OCI-LY1 (cell line): ENCODE measurements at regions not wholly inside any gene's neighbourhood (a gene's known extent, or its start where the extent isn't known, plus 50 kb on each side); places are given as distances from the start of the nearest gene placed in this dataset.

Experiments used
- EZH2 ChIP-seq: fragments of 200-600 bp; sonication (generic), shearing (Covaris generic); IDR thresholded peaks from 2 replicates; pipeline ENCODE4 v1.8.0; 2017; ENCODE audit warnings: borderline replicate concordance, mixed run types, mild to moderate bottlenecking, antibody characterized with exemption, low read length, moderate library complexity, mixed read lengths
- TF ChIP-seq, protein P1 (sequence below): fragments of 200-600 bp; sonication (generic), shearing (Covaris generic); IDR thresholded peaks from 2 replicates; pipeline ENCODE4 v1.5.1; 2017; ENCODE audit warnings: mild to moderate bottlenecking, antibody characterized with exemption, low read length, moderate library complexity, mixed read lengths

DNA sequence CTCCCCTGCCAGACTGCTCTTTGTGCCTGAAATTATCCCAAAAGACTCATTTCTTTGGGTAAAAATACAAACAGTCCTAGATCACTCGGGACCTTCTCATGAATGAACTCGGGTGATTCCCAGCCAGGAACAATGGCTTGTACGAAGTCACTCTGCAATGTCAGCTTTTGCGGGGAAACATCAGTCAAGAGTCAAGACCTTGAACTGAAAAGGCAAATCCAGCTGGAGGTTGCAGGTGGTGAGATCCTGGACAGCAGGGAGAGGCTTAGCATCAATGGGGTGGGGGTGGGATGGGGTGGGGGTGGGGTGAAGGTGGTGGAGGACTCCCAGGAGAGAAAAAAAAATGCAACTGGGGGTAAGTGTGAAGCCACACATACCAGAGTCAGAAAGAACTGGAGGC lies 115.0 kb upstream of the SLC25A33 start:
- no peak for TF ChIP-seq EZH2
- TF ChIP-seq, protein P1, sequence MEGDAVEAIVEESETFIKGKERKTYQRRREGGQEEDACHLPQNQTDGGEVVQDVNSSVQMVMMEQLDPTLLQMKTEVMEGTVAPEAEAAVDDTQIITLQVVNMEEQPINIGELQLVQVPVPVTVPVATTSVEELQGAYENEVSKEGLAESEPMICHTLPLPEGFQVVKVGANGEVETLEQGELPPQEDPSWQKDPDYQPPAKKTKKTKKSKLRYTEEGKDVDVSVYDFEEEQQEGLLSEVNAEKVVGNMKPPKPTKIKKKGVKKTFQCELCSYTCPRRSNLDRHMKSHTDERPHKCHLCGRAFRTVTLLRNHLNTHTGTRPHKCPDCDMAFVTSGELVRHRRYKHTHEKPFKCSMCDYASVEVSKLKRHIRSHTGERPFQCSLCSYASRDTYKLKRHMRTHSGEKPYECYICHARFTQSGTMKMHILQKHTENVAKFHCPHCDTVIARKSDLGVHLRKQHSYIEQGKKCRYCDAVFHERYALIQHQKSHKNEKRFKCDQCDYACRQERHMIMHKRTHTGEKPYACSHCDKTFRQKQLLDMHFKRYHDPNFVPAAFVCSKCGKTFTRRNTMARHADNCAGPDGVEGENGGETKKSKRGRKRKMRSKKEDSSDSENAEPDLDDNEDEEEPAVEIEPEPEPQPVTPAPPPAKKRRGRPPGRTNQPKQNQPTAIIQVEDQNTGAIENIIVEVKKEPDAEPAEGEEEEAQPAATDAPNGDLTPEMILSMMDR = no peak
